ENCODE measurements at regions not wholly inside any gene's neighbourhood (a gene's known extent, or its start where the extent isn't known, plus 50 kb on each side); places are given as distances from the start of the nearest gene placed in this dataset.

- Mint-ChIP-seq H3K36me3 (ENCODE audit: low read depth) (no peaks in the 10 kb centered on the region), H3K27me3 (ENCODE audit: low read depth) (no peaks in the 10 kb centered on the region), H3K27ac (no peak overlapping the region), H3K9me3 (no peaks in the 10 kb centered on the region), H3K4me3 (no peak overlapping the region), H3K4me1 (ENCODE audit: low read depth) (no peaks in the 10 kb centered on the region)
Measured at GRCh38 chr13:106696719-106697118, 128.8 kb upstream of the ARGLU1 start.

- Mint-ChIP-seq H3K27ac (no peak overlapping the region), H3K27me3 (ENCODE audit: low read depth) (no peaks in the 10 kb centered on the region), H3K4me1 (ENCODE audit: low read depth) (no peaks in the 10 kb centered on the region), H3K36me3 (ENCODE audit: low read depth) (no peaks in the 10 kb centered on the region), H3K4me3 (no peak overlapping the region), H3K9me3 (no peaks in the 10 kb centered on the region)
Measured at GRCh38 chr13:106696140-106696539, 128.2 kb upstream of the ARGLU1 start.

- Mint-ChIP-seq H3K9me3 (no peaks in the 10 kb centered on the region), H3K36me3 (ENCODE audit: low read depth) (no peaks in the 10 kb centered on the region), H3K4me3 (no peak overlapping the region), H3K27me3 (ENCODE audit: low read depth) (no peaks in the 10 kb centered on the region), H3K27ac (no peak overlapping the region), H3K4me1 (ENCODE audit: low read depth) (no peaks in the 10 kb centered on the region)
Measured at GRCh38 chr13:106695139-106695538, 127.2 kb upstream of the ARGLU1 start.

- Mint-ChIP-seq H3K36me3 (ENCODE audit: low read depth) (no peaks in the 10 kb centered on the region), H3K27ac (no peak overlapping the region), H3K4me1 (ENCODE audit: low read depth) (no peaks in the 10 kb centered on the region)
Measured at GRCh38 chr13:106691861-106692260, 123.9 kb upstream of the ARGLU1 start.

GRCh38 chr13:106691341-106691740 is 123.4 kb upstream of the ARGLU1 start:
- H3K4me3 Mint-ChIP-seq = no peak overlapping the region
- no peaks in the 10 kb centered on the region for H3K27me3 Mint-ChIP-seq (ENCODE audit: low read depth)
- no peak overlapping the region for H3K27ac Mint-ChIP-seq
- no peaks in the 10 kb centered on the region for H3K4me1 Mint-ChIP-seq (ENCODE audit: low read depth)
- H3K36me3 Mint-ChIP-seq (ENCODE audit: low read depth) = no peaks in the 10 kb centered on the region
- H3K9me3 Mint-ChIP-seq = no peaks in the 10 kb centered on the region

More at GRCh38 chr13:106691861-106692260, 123.9 kb upstream of the ARGLU1 start:
- no peaks in the 10 kb centered on the region for H3K27me3 Mint-ChIP-seq (ENCODE audit: low read depth)
- no peak overlapping the region for H3K4me3 Mint-ChIP-seq
- H3K9me3 Mint-ChIP-seq = no peaks in the 10 kb centered on the region

- Mint-ChIP-seq H3K27me3 (ENCODE audit: low read depth) (no peaks in the 10 kb centered on the region), H3K4me1 (ENCODE audit: low read depth) (no peaks in the 10 kb centered on the region), H3K4me3 (no peak overlapping the region), H3K27ac (no peak overlapping the region), H3K36me3 (ENCODE audit: low read depth) (no peaks in the 10 kb centered on the region), H3K9me3 (no peaks in the 10 kb centered on the region)
Measured at GRCh38 chr13:106690779-106691178, 122.8 kb upstream of the ARGLU1 start.

- H3K4me1 Mint-ChIP-seq (ENCODE audit: low read depth) = no peaks in the 10 kb centered on the region
Measured at GRCh38 chr13:106689906-106690305, 122.0 kb upstream of the ARGLU1 start.

GRCh38 chr13:106688940-106689339 is 121.0 kb upstream of the ARGLU1 start:
- no peaks in the 10 kb centered on the region for H3K36me3 Mint-ChIP-seq (ENCODE audit: low read depth)
- H3K27me3 Mint-ChIP-seq (ENCODE audit: low read depth) = no peaks in the 10 kb centered on the region
- no peaks in the 10 kb centered on the region for H3K9me3 Mint-ChIP-seq
- no peaks in the 10 kb centered on the region for H3K4me1 Mint-ChIP-seq (ENCODE audit: low read depth)
- no peak overlapping the region for H3K4me3 Mint-ChIP-seq
- no peak overlapping the region for H3K27ac Mint-ChIP-seq

More at GRCh38 chr13:106689906-106690305, 122.0 kb upstream of the ARGLU1 start:
- no peaks in the 10 kb centered on the region for H3K9me3 Mint-ChIP-seq
- H3K36me3 Mint-ChIP-seq (ENCODE audit: low read depth) = no peaks in the 10 kb centered on the region
- H3K4me3 Mint-ChIP-seq = no peak overlapping the region
- H3K27me3 Mint-ChIP-seq (ENCODE audit: low read depth) = no peaks in the 10 kb centered on the region
- H3K27ac Mint-ChIP-seq = no peak overlapping the region

GRCh38 chr13:106686163-106686562 is 118.2 kb upstream of the ARGLU1 start:
- no peak overlapping the region for H3K4me3 Mint-ChIP-seq
- H3K4me1 Mint-ChIP-seq (ENCODE audit: low read depth) = no peaks in the 10 kb centered on the region
- no peaks in the 10 kb centered on the region for H3K9me3 Mint-ChIP-seq
- no peaks in the 10 kb centered on the region for H3K27me3 Mint-ChIP-seq (ENCODE audit: low read depth)
- H3K36me3 Mint-ChIP-seq (ENCODE audit: low read depth) = no peaks in the 10 kb centered on the region
- no peak overlapping the region for H3K27ac Mint-ChIP-seq

GRCh38 chr13:106685143-106685542 is 117.2 kb upstream of the ARGLU1 start:
- Mint-ChIP-seq H3K27ac (no peak overlapping the region), H3K27me3 (ENCODE audit: low read depth) (no peaks in the 10 kb centered on the region), H3K4me3 (no peak overlapping the region), H3K4me1 (ENCODE audit: low read depth) (no peaks in the 10 kb centered on the region), H3K9me3 (no peaks in the 10 kb centered on the region), H3K36me3 (ENCODE audit: low read depth) (no peaks in the 10 kb centered on the region)

- Mint-ChIP-seq H3K36me3 (ENCODE audit: low read depth) (no peaks in the 10 kb centered on the region), H3K27ac (no peak overlapping the region), H3K27me3 (ENCODE audit: low read depth) (no peaks in the 10 kb centered on the region), H3K4me1 (ENCODE audit: low read depth) (no peaks in the 10 kb centered on the region), H3K9me3 (no peaks in the 10 kb centered on the region), H3K4me3 (no peak overlapping the region)
Measured at GRCh38 chr13:106683918-106684317, 116.0 kb upstream of the ARGLU1 start.

GRCh38 chr13:106683179-106683578 is 115.2 kb upstream of the ARGLU1 start:
- no peak overlapping the region for H3K4me3 Mint-ChIP-seq
- no peaks in the 10 kb centered on the region for H3K36me3 Mint-ChIP-seq (ENCODE audit: low read depth)
- H3K27ac Mint-ChIP-seq = no peak overlapping the region
- no peaks in the 10 kb centered on the region for H3K4me1 Mint-ChIP-seq (ENCODE audit: low read depth)
- no peaks in the 10 kb centered on the region for H3K9me3 Mint-ChIP-seq
- no peaks in the 10 kb centered on the region for H3K27me3 Mint-ChIP-seq (ENCODE audit: low read depth)

- no peaks in the 10 kb centered on the region for H3K27me3 Mint-ChIP-seq (ENCODE audit: low read depth)
- no peak overlapping the region for H3K27ac Mint-ChIP-seq
- no peaks in the 10 kb centered on the region for H3K9me3 Mint-ChIP-seq
- H3K4me3 Mint-ChIP-seq = no peak overlapping the region
- H3K4me1 Mint-ChIP-seq (ENCODE audit: low read depth) = no peaks in the 10 kb centered on the region
- no peaks in the 10 kb centered on the region for H3K36me3 Mint-ChIP-seq (ENCODE audit: low read depth)
Measured at GRCh38 chr13:106681997-106682396, 114.1 kb upstream of the ARGLU1 start.

GRCh38 chr13:106681536-106681935 is 113.6 kb upstream of the ARGLU1 start:
- Mint-ChIP-seq H3K4me3 (no peak overlapping the region), H3K27ac (no peak overlapping the region), H3K36me3 (ENCODE audit: low read depth) (no peaks in the 10 kb centered on the region), H3K27me3 (ENCODE audit: low read depth) (no peaks in the 10 kb centered on the region), H3K9me3 (no peaks in the 10 kb centered on the region), H3K4me1 (ENCODE audit: low read depth) (no peaks in the 10 kb centered on the region)

- Mint-ChIP-seq H3K27ac (no peak overlapping the region), H3K36me3 (ENCODE audit: low read depth) (no peaks in the 10 kb centered on the region), H3K9me3 (no peaks in the 10 kb centered on the region), H3K27me3 (ENCODE audit: low read depth) (no peaks in the 10 kb centered on the region), H3K4me3 (no peak overlapping the region), H3K4me1 (ENCODE audit: low read depth) (no peaks in the 10 kb centered on the region)
Measured at GRCh38 chr13:106680796-106681472, 113.0 kb upstream of the ARGLU1 start.

Measured in T-helper 1 cell treated with Interleukin-12 subunit alpha and Interleukin-12 subunit beta and Interleukin-4 antibody, amounts not matched to agents 30 μg/mL and 1 μg/mL, for 36 hours (primary cell).